HCT116 (cell line): ENCODE measurements at regions not wholly inside any gene's neighbourhood (a gene's known extent, or its start where the extent isn't known, plus 50 kb on each side); places are given as distances from the start of the nearest gene placed in this dataset.

Source experiments
- CTCF ChIP-seq, 3 experiments: fragments of 200-600 bp in 1 of 3; sonication (generic) in 1 of 3; IDR thresholded peaks in 2 of 3; conservative IDR thresholded peaks in 1 of 3; 2 replicates each; pipeline ENCODE4 v1.5.1; 2012 to 2017; ENCODE audit warnings: low read depth in 2 of 3, low read length in 2 of 3, antibody characterized with exemption in 1 of 3, borderline replicate concordance in 1 of 3, control low read depth in 1 of 3, mild to moderate bottlenecking in 1 of 3, mixed read lengths in 1 of 3, mixed run types in 1 of 3, moderate library complexity in 1 of 3; ENCODE audit not compliant: insufficient read depth in 1 of 3
- ELF1 ChIP-seq: IDR thresholded peaks from 2 replicates; pipeline ENCODE4 v1.6.1; 2012; ENCODE audit warnings: low read depth, borderline replicate concordance
- EZH2phosphoT487 ChIP-seq: fragments of 200-600 bp; IDR thresholded peaks from 2 replicates; pipeline ENCODE4 v1.6.1; 2018; ENCODE audit warnings: antibody characterized with exemption, borderline replicate concordance
- FOSL1 ChIP-seq: IDR thresholded peaks from 2 replicates; pipeline ENCODE4 v1.6.1; 2012; ENCODE audit warnings: low read depth
- POLR2A ChIP-seq: IDR thresholded peaks from 2 replicates; pipeline ENCODE4 v1.7.0; 2011; ENCODE audit warnings: borderline replicate concordance; ENCODE audit not compliant: insufficient read depth, insufficient read length; ENCODE audit errors: extremely low read depth
- POLR2AphosphoS5 ChIP-seq: IDR thresholded peaks from 2 replicates; pipeline ENCODE4 v1.6.1; 2011; ENCODE audit warnings: mild to moderate bottlenecking, low read depth, low read length, moderate library complexity
- REST ChIP-seq: IDR thresholded peaks from 2 replicates; pipeline ENCODE4 v1.6.1; 2012; ENCODE audit warnings: low read depth
- ZNF274 ChIP-seq: fragments of 200-500 bp; sonication (Bioruptor generic); IDR thresholded peaks from 2 replicates; pipeline ENCODE4 v1.6.1; 2014; ENCODE audit warnings: mild to moderate bottlenecking, low read depth, low read length, inconsistent platforms
- TF ChIP-seq, protein P1 (sequence below): IDR thresholded peaks from 2 replicates; pipeline ENCODE4 v1.6.1; 2012

DNA sequence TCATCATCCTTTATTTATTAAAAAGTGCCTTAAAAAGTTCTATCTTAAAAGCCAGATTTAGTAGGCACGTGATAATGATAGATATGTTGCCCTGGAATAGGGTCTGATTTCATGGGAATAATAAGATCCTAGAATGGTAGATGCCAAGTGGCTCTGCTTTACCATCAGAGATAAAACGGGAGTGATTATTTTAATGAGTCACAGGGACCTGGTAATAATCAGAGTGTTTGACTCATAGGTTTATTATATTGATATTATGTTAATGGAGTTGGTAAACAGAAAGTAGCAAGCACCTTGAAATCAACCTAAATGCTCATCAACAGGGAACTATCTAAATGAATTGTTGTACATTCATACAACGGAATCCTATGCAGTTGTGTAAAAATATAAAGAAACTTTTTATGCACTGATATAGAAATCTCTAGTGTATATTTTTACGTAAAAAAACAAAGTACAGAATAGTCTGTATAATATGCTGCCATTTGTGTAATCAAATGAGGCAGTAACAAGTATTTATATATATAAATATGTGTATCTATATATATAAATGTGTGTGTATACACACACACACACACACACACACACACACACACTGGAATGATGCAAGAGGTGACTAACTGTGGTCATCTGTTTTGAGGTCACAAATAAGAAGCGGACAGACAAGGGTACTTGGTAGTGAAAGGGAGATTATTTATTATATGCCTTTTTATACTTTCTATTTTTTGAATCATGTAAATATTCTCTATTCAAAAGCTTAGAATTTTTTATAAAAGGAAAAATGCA, 78.6 kb upstream of the DYNC1I1 start:
- no peak for TF ChIP-seq EZH2phosphoT487
- TF ChIP-seq CTCF (IDR thresholded peaks at IDR 0.05 in 2 of 3, conservative IDR thresholded peaks at IDR 0.05 in 1 of 3; ENCODE audit: borderline replicate concordance in 1 of 3, insufficient read depth in 1 of 3, low read depth in 2 of 3, low read length in 2 of 3): no peak
- TF ChIP-seq, protein P1, sequence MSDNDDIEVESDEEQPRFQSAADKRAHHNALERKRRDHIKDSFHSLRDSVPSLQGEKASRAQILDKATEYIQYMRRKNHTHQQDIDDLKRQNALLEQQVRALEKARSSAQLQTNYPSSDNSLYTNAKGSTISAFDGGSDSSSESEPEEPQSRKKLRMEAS: no peak
- TF ChIP-seq FOSL1: peak; percentile 27
- TF ChIP-seq POLR2AphosphoS5: no peak
- TF ChIP-seq POLR2A: no peak
- no peak for TF ChIP-seq ZNF274
- TF ChIP-seq REST: no peak
- TF ChIP-seq ELF1: no peak
